ENCODE measurements at regions not wholly inside any gene's neighbourhood (a gene's known extent, or its start where the extent isn't known, plus 50 kb on each side); places are given as distances from the start of the nearest gene placed in this dataset.

DNA sequence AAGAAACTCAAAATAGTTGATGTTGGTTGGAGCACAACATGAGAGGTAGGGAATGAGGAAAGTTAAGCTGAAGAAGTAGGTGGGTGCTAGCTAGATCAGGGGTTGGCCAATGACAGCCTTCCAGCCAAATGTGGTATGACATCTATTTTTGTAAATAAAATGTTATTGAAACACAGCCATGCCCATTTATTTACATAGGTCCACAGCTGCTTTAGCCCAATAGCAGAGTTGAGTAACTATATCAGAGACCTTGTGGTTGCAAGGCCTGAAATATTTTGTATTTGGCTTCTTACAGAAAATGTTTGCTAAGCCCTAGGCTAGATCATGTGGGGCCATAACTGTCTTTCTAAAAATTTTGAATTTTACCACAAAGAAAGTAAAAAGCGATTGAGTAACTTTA lies 234.9 kb upstream of the CTSO start:
- Histone ChIP-seq H3K9me3 (ENCODE audit: low read depth, low read length) (no peaks in the 10 kb centered on the region), H3K36me3 (ENCODE audit: insufficient read depth, low read length) (no peaks in the 10 kb centered on the region), H3K9ac (ENCODE audit: insufficient read length) (no peak overlapping the region), H3K4me3 (no peak overlapping the region), H3K27ac (no peak overlapping the region)
- TF ChIP-seq POLR2AphosphoS5 (IDR thresholded peaks at IDR 0.05; ENCODE audit: borderline replicate concordance, low read depth, low read length), result no peak
- no peak for TF ChIP-seq FOXP2 (optimal IDR thresholded peaks at IDR 0.05; ENCODE audit: control extremely low read depth, extremely low read length, insufficient read depth)
- TF ChIP-seq EZH2 (IDR thresholded peaks at IDR 0.05), result no peak
- no peak for DNase-seq (ENCODE audit: low read depth, low spot score)

DNA sequence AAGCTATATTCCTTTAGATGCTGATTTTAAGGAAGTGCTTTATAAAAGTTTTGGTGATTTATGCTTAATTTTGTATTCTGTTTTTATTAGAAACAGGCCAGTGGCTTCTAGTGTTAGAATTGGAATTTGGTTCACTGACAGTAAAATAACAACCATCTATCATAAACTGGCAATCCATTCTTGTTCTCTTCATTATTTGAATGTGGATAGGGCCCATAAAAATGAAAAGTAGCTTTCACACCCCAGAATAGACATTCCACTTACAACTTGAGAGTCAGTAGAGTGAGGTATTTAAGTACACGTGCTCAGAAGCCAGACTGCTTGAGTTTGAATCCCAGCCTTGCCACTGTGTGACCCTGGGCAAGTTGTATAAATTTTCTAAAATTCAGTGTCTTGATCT lies 232.4 kb upstream of the CTSO start:
- no peak overlapping the region for H3K27ac ChIP-seq
- TF ChIP-seq EZH2 (IDR thresholded peaks at IDR 0.05) (no peak), POLR2AphosphoS5 (IDR thresholded peaks at IDR 0.05; ENCODE audit: borderline replicate concordance, low read depth, low read length) (peak; percentile 28; the same call in 1 of the 2 replicates)
- H3K9me3 ChIP-seq (ENCODE audit: low read depth, low read length), result no peaks in the 10 kb centered on the region
- DNase-seq (ENCODE audit: low read depth, low spot score), result no peak
- H3K9ac ChIP-seq (ENCODE audit: insufficient read length), result no peak overlapping the region
- H3K4me3 ChIP-seq, result no peak overlapping the region
- no peaks in the 10 kb centered on the region for H3K36me3 ChIP-seq (ENCODE audit: insufficient read depth, low read length)

DNA sequence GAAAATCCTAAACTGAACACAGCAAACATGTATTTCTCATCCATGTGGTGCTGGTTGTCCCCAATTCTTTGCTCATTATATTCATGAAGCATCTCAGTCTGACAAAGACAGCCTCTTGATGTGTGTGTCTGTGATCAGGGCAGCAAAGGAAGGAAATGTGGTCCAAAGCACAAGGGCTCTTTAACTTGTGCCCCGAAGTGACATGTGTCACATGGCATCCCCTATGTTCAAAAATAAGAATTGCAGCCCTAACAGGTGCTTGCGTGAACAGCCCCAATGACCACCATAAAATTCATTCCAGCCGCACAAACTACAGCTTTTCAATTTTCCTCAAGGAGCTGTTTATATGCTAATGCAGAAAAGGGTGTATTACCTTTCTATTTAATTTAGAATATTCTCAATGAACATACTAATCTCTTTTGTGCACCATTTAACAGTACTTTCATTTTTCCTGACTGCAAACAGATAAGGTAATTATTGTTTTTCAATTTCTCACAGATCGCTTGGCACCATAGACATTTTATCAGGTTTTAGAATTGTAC lies 231.9 kb upstream of the CTSO start:
- TF ChIP-seq FOXP2 (optimal IDR thresholded peaks at IDR 0.05; ENCODE audit: control extremely low read depth, extremely low read length, insufficient read depth) (no peak), EZH2 (IDR thresholded peaks at IDR 0.05) (no peak), POLR2AphosphoS5 (IDR thresholded peaks at IDR 0.05; ENCODE audit: borderline replicate concordance, low read depth, low read length) (no peak)
- H3K27ac ChIP-seq, result no peak overlapping the region
- H3K9ac ChIP-seq (ENCODE audit: insufficient read length), result no peak overlapping the region
- H3K4me3 ChIP-seq, result no peak overlapping the region
- no peaks in the 10 kb centered on the region for H3K36me3 ChIP-seq (ENCODE audit: insufficient read depth, low read length)
- no peak for DNase-seq (ENCODE audit: low read depth, low spot score)
- no peaks in the 10 kb centered on the region for H3K9me3 ChIP-seq (ENCODE audit: low read depth, low read length)

DNA sequence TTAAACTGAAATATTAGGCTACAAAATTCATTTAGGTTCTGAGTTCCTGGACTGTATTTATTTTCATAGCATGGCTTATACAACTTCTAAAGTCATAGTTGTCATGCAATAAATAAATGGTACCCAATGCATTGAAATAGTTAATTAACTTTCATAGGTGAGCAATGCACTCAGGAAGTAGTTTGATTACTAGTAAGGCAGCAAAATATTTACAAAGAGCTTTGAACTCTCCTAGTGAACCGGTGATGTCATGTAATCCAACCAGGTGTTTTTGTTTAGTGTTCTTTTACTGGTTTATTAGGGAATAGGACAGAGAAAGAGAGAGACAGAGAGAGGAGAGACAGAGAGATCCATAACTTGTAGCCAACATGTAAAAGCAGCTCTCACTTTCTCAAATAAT lies 228.6 kb upstream of the CTSO start:
- Histone ChIP-seq H3K27ac (no peak overlapping the region), H3K36me3 (ENCODE audit: insufficient read depth, low read length) (no peaks in the 10 kb centered on the region), H3K9ac (ENCODE audit: insufficient read length) (no peak overlapping the region), H3K9me3 (ENCODE audit: low read depth, low read length) (no peaks in the 10 kb centered on the region), H3K4me3 (no peak overlapping the region)
- no peak for DNase-seq (ENCODE audit: low read depth, low spot score)
- TF ChIP-seq FOXP2 (optimal IDR thresholded peaks at IDR 0.05; ENCODE audit: control extremely low read depth, extremely low read length, insufficient read depth), result no peak
- no peak for TF ChIP-seq POLR2AphosphoS5 (IDR thresholded peaks at IDR 0.05; ENCODE audit: borderline replicate concordance, low read depth, low read length)
- TF ChIP-seq EZH2 (IDR thresholded peaks at IDR 0.05), result no peak

DNA sequence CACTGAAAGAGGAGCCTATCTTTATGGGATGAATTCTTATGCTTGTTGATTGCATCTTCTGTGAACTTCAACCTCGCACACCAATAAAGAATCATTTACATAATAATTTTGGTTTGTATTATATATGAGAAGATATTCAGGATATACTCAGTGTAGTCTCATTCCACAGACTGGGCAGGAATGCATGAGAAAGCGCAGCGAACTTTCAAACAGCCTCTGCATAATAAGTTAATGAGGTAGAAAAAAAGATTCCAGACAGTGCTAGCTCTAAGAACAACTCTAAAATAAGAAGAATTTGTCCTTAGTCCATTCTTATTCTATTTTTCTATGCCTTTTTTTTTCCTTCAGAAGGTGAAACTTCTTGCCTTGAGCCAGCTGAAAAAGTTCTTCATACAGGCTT lies 224.3 kb upstream of the CTSO start:
- TF ChIP-seq EZH2 (IDR thresholded peaks at IDR 0.05) (no peak), FOXP2 (optimal IDR thresholded peaks at IDR 0.05; ENCODE audit: control extremely low read depth, extremely low read length, insufficient read depth) (no peak), POLR2AphosphoS5 (IDR thresholded peaks at IDR 0.05; ENCODE audit: borderline replicate concordance, low read depth, low read length) (no peak)
- H3K36me3 ChIP-seq (ENCODE audit: insufficient read depth, low read length), result no peaks in the 10 kb centered on the region
- no peak for DNase-seq (ENCODE audit: low read depth, low spot score)
- H3K9ac ChIP-seq (ENCODE audit: insufficient read length), result no peak overlapping the region
- H3K4me3 ChIP-seq, result no peak overlapping the region
- no peaks in the 10 kb centered on the region for H3K9me3 ChIP-seq (ENCODE audit: low read depth, low read length)
- no peak overlapping the region for H3K27ac ChIP-seq

DNA sequence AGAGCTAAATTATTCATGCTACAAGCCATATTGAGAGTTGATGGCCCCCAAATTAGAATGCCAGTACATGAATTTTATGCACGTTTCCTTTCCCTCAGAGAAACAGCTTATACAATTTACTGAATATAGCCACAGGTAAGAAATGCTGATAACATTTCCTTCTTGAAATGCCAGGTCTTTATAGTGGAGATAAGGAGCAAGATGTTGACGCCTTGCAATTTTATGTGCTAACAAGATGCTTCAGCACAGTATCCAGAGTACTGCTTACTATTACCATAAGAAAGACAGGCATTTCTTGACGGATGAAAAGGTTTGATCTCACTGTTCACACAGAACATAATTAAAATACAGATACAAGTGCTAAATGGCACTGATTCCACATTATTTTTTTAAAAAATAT lies 223.2 kb upstream of the CTSO start:
- Histone ChIP-seq H3K9me3 (ENCODE audit: low read depth, low read length) (no peaks in the 10 kb centered on the region), H3K9ac (ENCODE audit: insufficient read length) (no peak overlapping the region), H3K4me3 (no peak overlapping the region), H3K36me3 (ENCODE audit: insufficient read depth, low read length) (no peaks in the 10 kb centered on the region), H3K27ac (no peak overlapping the region)
- TF ChIP-seq POLR2AphosphoS5 (IDR thresholded peaks at IDR 0.05; ENCODE audit: borderline replicate concordance, low read depth, low read length) (no peak), EZH2 (IDR thresholded peaks at IDR 0.05) (no peak), FOXP2 (optimal IDR thresholded peaks at IDR 0.05; ENCODE audit: control extremely low read depth, extremely low read length, insufficient read depth) (no peak)
- DNase-seq (ENCODE audit: low read depth, low spot score), result no peak

DNA sequence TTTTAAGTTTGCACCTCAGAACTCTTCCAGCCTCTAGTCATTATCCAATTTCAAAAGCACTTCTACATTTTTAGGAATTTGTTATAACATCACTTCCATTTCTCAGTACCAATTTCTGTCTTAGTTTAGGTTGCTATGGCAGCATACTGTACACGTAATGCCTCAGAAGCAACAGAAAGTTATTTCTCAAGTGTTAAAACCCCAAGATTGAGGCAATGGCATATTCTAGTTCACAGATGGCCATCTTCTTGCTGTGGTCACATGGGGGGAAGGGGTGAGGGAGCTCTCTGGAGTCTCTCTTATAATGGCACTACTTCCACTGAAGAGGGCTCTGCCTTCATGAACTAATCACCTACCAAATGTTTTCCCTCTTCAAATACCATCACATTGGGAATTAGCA lies 220.3 kb upstream of the CTSO start:
- Histone ChIP-seq H3K9me3 (ENCODE audit: low read depth, low read length) (no peaks in the 10 kb centered on the region), H3K36me3 (ENCODE audit: insufficient read depth, low read length) (no peaks in the 10 kb centered on the region), H3K4me3 (no peak overlapping the region), H3K9ac (ENCODE audit: insufficient read length) (no peak overlapping the region), H3K27ac (no peak overlapping the region)
- no peak for TF ChIP-seq POLR2AphosphoS5 (IDR thresholded peaks at IDR 0.05; ENCODE audit: borderline replicate concordance, low read depth, low read length)
- no peak for TF ChIP-seq FOXP2 (optimal IDR thresholded peaks at IDR 0.05; ENCODE audit: control extremely low read depth, extremely low read length, insufficient read depth)
- TF ChIP-seq EZH2 (IDR thresholded peaks at IDR 0.05), result no peak
- DNase-seq (ENCODE audit: low read depth, low spot score), result no peak

DNA sequence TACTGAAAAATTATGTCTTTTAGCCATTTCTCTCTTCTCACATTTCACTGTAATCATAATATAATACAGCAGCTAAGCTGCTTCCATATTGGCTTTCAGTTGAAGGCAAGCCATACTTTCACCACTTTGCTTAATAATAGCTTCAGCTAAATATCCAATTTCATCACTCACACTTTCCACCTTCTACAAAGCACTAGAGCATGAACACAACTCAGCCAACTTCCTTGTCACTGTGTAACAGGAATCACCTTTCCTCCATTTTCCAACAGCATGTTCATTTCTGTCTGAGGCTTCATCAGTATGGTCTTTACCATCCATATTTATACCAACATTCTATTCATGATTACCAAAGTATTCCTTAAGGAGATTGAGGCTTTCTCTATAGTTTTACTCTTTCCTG lies 219.8 kb upstream of the CTSO start:
- H3K27ac ChIP-seq, result no peak overlapping the region

DNA sequence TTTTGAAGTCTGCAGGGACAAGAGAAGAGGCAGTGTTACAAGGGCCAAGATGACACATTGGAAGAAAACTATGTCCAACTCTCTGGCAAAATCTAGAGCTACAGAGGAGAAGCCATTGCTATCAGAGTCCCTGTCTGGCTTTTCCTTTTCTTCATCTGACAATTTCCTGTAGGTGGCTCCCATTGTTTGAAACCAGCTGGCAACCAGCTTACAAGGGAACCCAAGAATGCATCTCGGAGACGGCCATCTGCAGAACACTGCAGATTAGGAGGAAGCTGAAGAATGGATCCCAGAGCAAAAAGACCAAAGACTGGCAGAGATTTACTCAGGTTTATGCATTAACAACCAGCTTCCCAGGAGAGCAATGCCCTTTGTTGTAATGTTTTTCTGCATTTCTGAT lies 216.2 kb upstream of the CTSO start:
- TF ChIP-seq EZH2 (IDR thresholded peaks at IDR 0.05) (no peak), FOXP2 (optimal IDR thresholded peaks at IDR 0.05; ENCODE audit: control extremely low read depth, extremely low read length, insufficient read depth) (no peak), POLR2AphosphoS5 (IDR thresholded peaks at IDR 0.05; ENCODE audit: borderline replicate concordance, low read depth, low read length) (no peak)
- peak overlapping the region; percentile 55; the same call in 1 of the 2 replicates for H3K27ac ChIP-seq
- H3K9me3 ChIP-seq (ENCODE audit: low read depth, low read length), result no peaks in the 10 kb centered on the region
- no peak overlapping the region for H3K9ac ChIP-seq (ENCODE audit: insufficient read length)
- no peak for DNase-seq (ENCODE audit: low read depth, low spot score)
- H3K36me3 ChIP-seq (ENCODE audit: insufficient read depth, low read length), result no peaks in the 10 kb centered on the region
- H3K4me3 ChIP-seq, result no peak overlapping the region

More for the DNA sequence above, 219.8 kb upstream of the CTSO start:
- no peaks in the 10 kb centered on the region for H3K9me3 ChIP-seq (ENCODE audit: low read depth, low read length)
- H3K4me3 ChIP-seq, result no peak overlapping the region
- no peaks in the 10 kb centered on the region for H3K36me3 ChIP-seq (ENCODE audit: insufficient read depth, low read length)
- DNase-seq (ENCODE audit: low read depth, low spot score), result no peak
- TF ChIP-seq EZH2 (IDR thresholded peaks at IDR 0.05) (no peak), POLR2AphosphoS5 (IDR thresholded peaks at IDR 0.05; ENCODE audit: borderline replicate concordance, low read depth, low read length) (no peak), FOXP2 (optimal IDR thresholded peaks at IDR 0.05; ENCODE audit: control extremely low read depth, extremely low read length, insufficient read depth) (no peak)
- no peak overlapping the region for H3K9ac ChIP-seq (ENCODE audit: insufficient read length)
